ENCODE measurements at regions not wholly inside any gene's neighbourhood (a gene's known extent, or its start where the extent isn't known, plus 50 kb on each side); places are given as distances from the start of the nearest gene placed in this dataset.

DNA sequence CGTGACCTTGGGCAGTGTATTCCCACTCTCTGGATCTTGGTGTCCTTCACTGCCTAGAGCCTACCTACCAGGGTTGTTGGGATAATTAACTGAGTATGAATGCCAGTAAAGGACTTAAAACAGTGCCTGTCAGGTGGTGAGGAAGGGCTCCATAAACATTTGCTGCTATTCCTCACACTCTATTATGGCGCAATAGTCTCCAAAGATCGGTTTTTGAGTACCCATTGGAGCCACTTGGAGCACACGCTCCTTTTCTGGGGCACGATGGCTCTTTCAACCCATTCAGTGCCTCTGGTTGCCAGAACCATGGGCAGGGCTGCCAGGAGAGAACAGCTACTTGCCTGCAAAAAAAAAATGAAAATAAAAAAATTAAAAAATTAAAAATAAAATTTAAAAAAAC lies 296.6 kb upstream of the PPARGC1A start:
- TF ChIP-seq, protein P1, sequence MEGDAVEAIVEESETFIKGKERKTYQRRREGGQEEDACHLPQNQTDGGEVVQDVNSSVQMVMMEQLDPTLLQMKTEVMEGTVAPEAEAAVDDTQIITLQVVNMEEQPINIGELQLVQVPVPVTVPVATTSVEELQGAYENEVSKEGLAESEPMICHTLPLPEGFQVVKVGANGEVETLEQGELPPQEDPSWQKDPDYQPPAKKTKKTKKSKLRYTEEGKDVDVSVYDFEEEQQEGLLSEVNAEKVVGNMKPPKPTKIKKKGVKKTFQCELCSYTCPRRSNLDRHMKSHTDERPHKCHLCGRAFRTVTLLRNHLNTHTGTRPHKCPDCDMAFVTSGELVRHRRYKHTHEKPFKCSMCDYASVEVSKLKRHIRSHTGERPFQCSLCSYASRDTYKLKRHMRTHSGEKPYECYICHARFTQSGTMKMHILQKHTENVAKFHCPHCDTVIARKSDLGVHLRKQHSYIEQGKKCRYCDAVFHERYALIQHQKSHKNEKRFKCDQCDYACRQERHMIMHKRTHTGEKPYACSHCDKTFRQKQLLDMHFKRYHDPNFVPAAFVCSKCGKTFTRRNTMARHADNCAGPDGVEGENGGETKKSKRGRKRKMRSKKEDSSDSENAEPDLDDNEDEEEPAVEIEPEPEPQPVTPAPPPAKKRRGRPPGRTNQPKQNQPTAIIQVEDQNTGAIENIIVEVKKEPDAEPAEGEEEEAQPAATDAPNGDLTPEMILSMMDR (IDR thresholded peaks at IDR 0.05) = no peak
- no peak for TF ChIP-seq POLR2A (IDR thresholded peaks at IDR 0.05)

Measured in ovary (tissue), 3 donors.